Mesodermal cell (in vitro differentiated cells): ENCODE measurements at regions not wholly inside any gene's neighbourhood (a gene's known extent, or its start where the extent isn't known, plus 50 kb on each side); places are given as distances from the start of the nearest gene placed in this dataset.

ENCODE experiments used
- H3K27ac ChIP-seq: 2 replicates; pipeline ENCODE4 v1.7.0; 2013; ENCODE audit warnings: mild to moderate bottlenecking, low read depth, low read length, moderate library complexity; ENCODE audit not compliant: severe bottlenecking
- H3K36me3 ChIP-seq: 2 replicates; pipeline ENCODE4 v1.7.1; 2013; ENCODE audit warnings: mild to moderate bottlenecking, low read length, moderate library complexity; ENCODE audit not compliant: control insufficient read depth, insufficient read depth
- H3K4me1 ChIP-seq: one replicate; pipeline ENCODE4 v1.7.1; 2013; ENCODE audit warnings: mild to moderate bottlenecking, low read length; ENCODE audit not compliant: insufficient read depth, control insufficient read depth, poor library complexity, severe bottlenecking
- H3K4me3 ChIP-seq: 2 replicates; pipeline ENCODE4 v1.7.0; 2013; ENCODE audit warnings: low read length, control low read depth, mild to moderate bottlenecking; ENCODE audit not compliant: insufficient read depth, poor library complexity, severe bottlenecking; ENCODE audit errors: extremely low read depth
- H3K9me3 ChIP-seq: 2 replicates; pipeline ENCODE4 v1.7.1; 2013; ENCODE audit warnings: mild to moderate bottlenecking, low read length, moderate library complexity; ENCODE audit not compliant: control insufficient read depth
- WGBS, 2 experiments: methylation state at CpG; one replicate each; pipeline ENCODE4 v1.1.5; 2013; ENCODE audit warnings: missing lambda C conversion rate in 2 of 2; ENCODE audit not compliant: insufficient coverage in 2 of 2; 5-methylcytosine and 5-hydroxymethylcytosine counted together

GRCh38 chr12:93059925-93060665, 131.0 kb upstream of the EEA1 start:
- WGBS, 2 experiments = 94 to 97% methylated on average over 3 of the region's 5 CpGs
- Histone ChIP-seq H3K4me1 (peaks cover 7% of the 10 kb centered on the region), H3K27ac (no peak overlapping the region), H3K4me3 (no peak overlapping the region), H3K9me3 (no peaks in the 10 kb centered on the region), H3K36me3 (no peaks in the 10 kb centered on the region)

- peaks cover 7% of the 10 kb centered on the region for H3K4me1 ChIP-seq
- H3K27ac ChIP-seq = peak overlapping the region; percentile 86
- 51 to 54% methylated on average over 7 of the region's 8 CpGs for WGBS, 2 experiments
- no peaks in the 10 kb centered on the region for H3K9me3 ChIP-seq
- H3K4me3 ChIP-seq = no peak overlapping the region
- no peaks in the 10 kb centered on the region for H3K36me3 ChIP-seq
These were observed 131.8 kb upstream of the EEA1 start for GRCh38 chr12:93060666-93061472.

- Histone ChIP-seq H3K4me1 (peaks cover 7% of the 10 kb centered on the region), H3K9me3 (no peaks in the 10 kb centered on the region), H3K36me3 (no peaks in the 10 kb centered on the region), H3K4me3 (no peak overlapping the region), H3K27ac (peak overlapping the region; percentile 86)
- WGBS, 2 experiments = 85 to 92% methylated on average over 5 to 9 of the region's 9 CpGs
These were observed 132.7 kb upstream of the EEA1 start for GRCh38 chr12:93061473-93062419.

- WGBS, 2 experiments = 67 to 100% methylated on average over 1 of the region's 3 CpGs
- Histone ChIP-seq H3K4me3 (no peak overlapping the region), H3K9me3 (no peaks in the 10 kb centered on the region), H3K27ac (no peak overlapping the region), H3K4me1 (peaks cover 5% of the 10 kb centered on the region), H3K36me3 (no peaks in the 10 kb centered on the region)
These were observed 136.8 kb upstream of the EEA1 start for GRCh38 chr12:93065896-93066295.

- 56 to 83% methylated on average over 3 of the region's 4 CpGs for WGBS, 2 experiments
- no peaks in the 10 kb centered on the region for H3K4me1 ChIP-seq
- H3K4me3 ChIP-seq = no peak overlapping the region
- peaks cover 7% of the 10 kb centered on the region for H3K9me3 ChIP-seq
- no peak overlapping the region for H3K27ac ChIP-seq
- no peaks in the 10 kb centered on the region for H3K36me3 ChIP-seq
These were observed 143.2 kb upstream of the EEA1 start for GRCh38 chr12:93072340-93072739.

- 89% methylated on average over 1 of the region's 4 CpGs; no CpG with 5 or more reads in 1 of the 2 experiments for WGBS, 2 experiments
- H3K27ac ChIP-seq = no peak overlapping the region
These were observed 144.2 kb upstream of the EEA1 start for GRCh38 chr12:93073324-93073723.

GRCh38 chr12:93078059-93078458, 149.0 kb upstream of the EEA1 start:
- WGBS, 2 experiments = no CpG with 5 or more reads among the region's 1 CpG
- peaks cover 14% of the 10 kb centered on the region for H3K9me3 ChIP-seq

More at GRCh38 chr12:93073324-93073723, 144.2 kb upstream of the EEA1 start:
- no peak overlapping the region for H3K4me3 ChIP-seq
- peaks cover 7% of the 10 kb centered on the region for H3K9me3 ChIP-seq
- no peaks in the 10 kb centered on the region for H3K36me3 ChIP-seq
- H3K4me1 ChIP-seq = peaks cover 6% of the 10 kb centered on the region

GRCh38 chr12:93078577-93078976, 149.5 kb upstream of the EEA1 start:
- Histone ChIP-seq H3K27ac (peak overlapping the region; percentile 92), H3K4me3 (no peak overlapping the region), H3K9me3 (peaks cover 14% of the 10 kb centered on the region), H3K36me3 (no peaks in the 10 kb centered on the region), H3K4me1 (peaks cover 40% of the 10 kb centered on the region)
- WGBS, 2 experiments = 93 to 95% methylated on average over 8 of the region's 8 CpGs

More at GRCh38 chr12:93078059-93078458, 149.0 kb upstream of the EEA1 start:
- Histone ChIP-seq H3K27ac (no peak overlapping the region), H3K4me1 (peaks cover 40% of the 10 kb centered on the region), H3K4me3 (no peak overlapping the region), H3K36me3 (no peaks in the 10 kb centered on the region)

- H3K36me3 ChIP-seq = no peaks in the 10 kb centered on the region
- H3K27ac ChIP-seq = peak overlapping the region; percentile 92
- 88% methylated on average over 1 to 3 of the region's 3 CpGs for WGBS, 2 experiments
- no peak overlapping the region for H3K4me3 ChIP-seq
- H3K4me1 ChIP-seq = peaks cover 40% of the 10 kb centered on the region
- peaks cover 14% of the 10 kb centered on the region for H3K9me3 ChIP-seq
These were observed 150.2 kb upstream of the EEA1 start for GRCh38 chr12:93079271-93079670.

- H3K4me3 ChIP-seq = no peak overlapping the region
- H3K36me3 ChIP-seq = no peaks in the 10 kb centered on the region
- peak overlapping the region; percentile 92 for H3K27ac ChIP-seq
- H3K4me1 ChIP-seq = peaks cover 40% of the 10 kb centered on the region
- 87% methylated on average over 3 of the region's 6 CpGs; no CpG with 5 or more reads in 1 of the 2 experiments for WGBS, 2 experiments
- H3K9me3 ChIP-seq = peaks cover 14% of the 10 kb centered on the region
These were observed 150.9 kb upstream of the EEA1 start for GRCh38 chr12:93079976-93080375.
